ENCODE measurements at regions not wholly inside any gene's neighbourhood (a gene's known extent, or its start where the extent isn't known, plus 50 kb on each side); places are given as distances from the start of the nearest gene placed in this dataset.

DNA sequence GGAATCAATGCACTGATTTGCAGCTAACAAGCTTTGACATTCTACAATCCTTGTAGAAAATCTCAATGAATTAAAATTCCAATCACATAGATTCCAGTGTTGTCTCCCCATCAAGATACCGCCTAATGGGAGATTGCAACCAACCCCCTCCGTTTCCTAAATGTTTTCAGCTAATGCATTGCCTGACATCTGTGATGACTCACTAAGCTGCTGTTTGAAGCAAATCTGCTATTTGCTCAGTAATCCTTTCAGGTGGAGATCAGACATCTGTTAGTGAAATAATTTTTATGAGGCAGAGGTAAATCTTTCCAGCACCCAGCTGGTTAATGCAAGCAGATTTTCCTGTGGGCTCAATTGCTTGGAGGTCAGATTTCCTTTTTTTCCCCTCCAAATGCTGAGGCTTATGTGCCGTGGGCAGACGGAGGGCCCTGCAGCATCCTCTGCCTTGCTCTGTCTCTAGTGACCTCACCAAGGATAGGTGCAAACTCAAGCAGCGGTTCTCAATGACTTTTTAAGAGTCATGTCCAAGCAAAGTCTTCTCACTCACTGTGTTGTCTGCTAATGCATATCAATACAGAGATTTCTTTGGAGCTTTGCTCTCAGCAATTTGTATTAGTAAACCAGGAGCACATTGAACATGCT, 91.1 kb upstream of the RAB3GAP2 start:
- no peak for TF ChIP-seq SUZ12 (IDR thresholded peaks at IDR 0.05; ENCODE audit: unreplicated experiment)
- TF ChIP-seq, protein P1, sequence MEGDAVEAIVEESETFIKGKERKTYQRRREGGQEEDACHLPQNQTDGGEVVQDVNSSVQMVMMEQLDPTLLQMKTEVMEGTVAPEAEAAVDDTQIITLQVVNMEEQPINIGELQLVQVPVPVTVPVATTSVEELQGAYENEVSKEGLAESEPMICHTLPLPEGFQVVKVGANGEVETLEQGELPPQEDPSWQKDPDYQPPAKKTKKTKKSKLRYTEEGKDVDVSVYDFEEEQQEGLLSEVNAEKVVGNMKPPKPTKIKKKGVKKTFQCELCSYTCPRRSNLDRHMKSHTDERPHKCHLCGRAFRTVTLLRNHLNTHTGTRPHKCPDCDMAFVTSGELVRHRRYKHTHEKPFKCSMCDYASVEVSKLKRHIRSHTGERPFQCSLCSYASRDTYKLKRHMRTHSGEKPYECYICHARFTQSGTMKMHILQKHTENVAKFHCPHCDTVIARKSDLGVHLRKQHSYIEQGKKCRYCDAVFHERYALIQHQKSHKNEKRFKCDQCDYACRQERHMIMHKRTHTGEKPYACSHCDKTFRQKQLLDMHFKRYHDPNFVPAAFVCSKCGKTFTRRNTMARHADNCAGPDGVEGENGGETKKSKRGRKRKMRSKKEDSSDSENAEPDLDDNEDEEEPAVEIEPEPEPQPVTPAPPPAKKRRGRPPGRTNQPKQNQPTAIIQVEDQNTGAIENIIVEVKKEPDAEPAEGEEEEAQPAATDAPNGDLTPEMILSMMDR (IDR thresholded peaks at IDR 0.05 in 2 of 3, conservative IDR thresholded peaks at IDR 0.05 in 1 of 3; ENCODE audit: control insufficient read depth in 2 of 3, extremely low read depth in 1 of 3, insufficient read depth in 1 of 3, low read depth in 3 of 3, low read length in 3 of 3), result no peak
- no peak for TF ChIP-seq ASH2L (IDR thresholded peaks at IDR 0.05; ENCODE audit: borderline replicate concordance, low read depth)
- no peak for TF ChIP-seq NFIC (IDR thresholded peaks at IDR 0.05; ENCODE audit: low read depth, low read length)
- TF ChIP-seq CHD2 (IDR thresholded peaks at IDR 0.05; ENCODE audit: borderline replicate concordance, low read depth, low read length), result no peak
- TF ChIP-seq NR2C2 (IDR thresholded peaks at IDR 0.05; ENCODE audit: borderline replicate concordance, control insufficient read depth, insufficient read length, low read depth), result no peak
- no peak for TF ChIP-seq EZH2 (IDR thresholded peaks at IDR 0.05; ENCODE audit: borderline replicate concordance, control insufficient read depth, low read depth, low read length)
- TF ChIP-seq, protein P2, sequence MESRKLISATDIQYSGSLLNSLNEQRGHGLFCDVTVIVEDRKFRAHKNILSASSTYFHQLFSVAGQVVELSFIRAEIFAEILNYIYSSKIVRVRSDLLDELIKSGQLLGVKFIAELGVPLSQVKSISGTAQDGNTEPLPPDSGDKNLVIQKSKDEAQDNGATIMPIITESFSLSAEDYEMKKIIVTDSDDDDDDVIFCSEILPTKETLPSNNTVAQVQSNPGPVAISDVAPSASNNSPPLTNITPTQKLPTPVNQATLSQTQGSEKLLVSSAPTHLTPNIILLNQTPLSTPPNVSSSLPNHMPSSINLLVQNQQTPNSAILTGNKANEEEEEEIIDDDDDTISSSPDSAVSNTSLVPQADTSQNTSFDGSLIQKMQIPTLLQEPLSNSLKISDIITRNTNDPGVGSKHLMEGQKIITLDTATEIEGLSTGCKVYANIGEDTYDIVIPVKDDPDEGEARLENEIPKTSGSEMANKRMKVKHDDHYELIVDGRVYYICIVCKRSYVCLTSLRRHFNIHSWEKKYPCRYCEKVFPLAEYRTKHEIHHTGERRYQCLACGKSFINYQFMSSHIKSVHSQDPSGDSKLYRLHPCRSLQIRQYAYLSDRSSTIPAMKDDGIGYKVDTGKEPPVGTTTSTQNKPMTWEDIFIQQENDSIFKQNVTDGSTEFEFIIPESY (IDR thresholded peaks at IDR 0.05), result no peak
- TF ChIP-seq BHLHE40 (IDR thresholded peaks at IDR 0.05; ENCODE audit: borderline replicate concordance in 1 of 2, low read depth in 2 of 2, low read length in 1 of 2), result no peak
- TF ChIP-seq TAF1 (IDR thresholded peaks at IDR 0.05; ENCODE audit: borderline replicate concordance, low read depth, low read length), result no peak
- no peak for TF ChIP-seq POLR2A (IDR thresholded peaks at IDR 0.05; ENCODE audit: low read depth, low read length)
- TF ChIP-seq NRF1 (conservative IDR thresholded peaks at IDR 0.05; ENCODE audit: low read depth, low read length), result no peak
- no peak for TF ChIP-seq EGR1 (IDR thresholded peaks at IDR 0.05; ENCODE audit: borderline replicate concordance in 1 of 2, low read depth in 2 of 2, low read length in 2 of 2)
